ENCODE measurements at regions not wholly inside any gene's neighbourhood (a gene's known extent, or its start where the extent isn't known, plus 50 kb on each side); places are given as distances from the start of the nearest gene placed in this dataset.

DNA sequence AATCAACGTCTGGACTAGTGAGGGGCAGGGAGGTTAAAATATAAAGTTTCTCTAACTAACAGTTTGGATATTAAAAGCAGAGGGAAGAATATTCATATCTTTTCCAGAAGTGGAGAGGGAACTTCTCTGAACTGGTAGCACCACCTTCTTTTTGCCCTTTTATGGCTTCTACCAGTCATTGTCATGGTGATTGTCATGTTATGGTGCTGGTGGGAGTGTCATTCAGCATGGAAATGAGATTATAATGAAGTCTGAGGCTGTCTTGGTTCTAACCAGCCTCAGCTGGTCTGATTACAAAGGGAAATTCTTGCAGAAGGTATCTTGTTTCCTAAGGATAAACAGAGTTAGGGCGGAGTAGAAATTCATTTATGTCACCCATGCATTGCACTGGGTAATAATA lies 523.8 kb downstream of the ZWINT start:
- no peak for TF ChIP-seq NRF1 (IDR thresholded peaks at IDR 0.05; ENCODE audit: low read depth, low read length)
- TF ChIP-seq, protein P1, sequence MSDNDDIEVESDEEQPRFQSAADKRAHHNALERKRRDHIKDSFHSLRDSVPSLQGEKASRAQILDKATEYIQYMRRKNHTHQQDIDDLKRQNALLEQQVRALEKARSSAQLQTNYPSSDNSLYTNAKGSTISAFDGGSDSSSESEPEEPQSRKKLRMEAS (IDR thresholded peaks at IDR 0.05) = no peak
- TF ChIP-seq POLR2A (IDR thresholded peaks at IDR 0.05; ENCODE audit: control extremely low read depth in 1 of 2, low read depth in 2 of 2, low read length in 2 of 2) = no peak

Data from H1 (cell line).